Right lobe of liver (tissue), 6 donors: ENCODE measurements at regions not wholly inside any gene's neighbourhood (a gene's known extent, or its start where the extent isn't known, plus 50 kb on each side); places are given as distances from the start of the nearest gene placed in this dataset.
A peak's percentile ranks its signal among the peaks of the same experiment; 100 is the strongest.

ENCODE experiments used
- ATAC-seq, 4 donors: fragments of 200-7000 bp; cut with Tn5 transposase; one replicate each; pipeline ENCODE4 v1.9.1; 2020; ENCODE audit warnings: mild to moderate bottlenecking in 4 of 4, moderate library complexity in 4 of 4
- DNase-seq, 3 donors: peaks; one replicate each; pipeline ENCODE4 v3.0.0-alpha.2; 2020
- H3K27ac ChIP-seq, 3 donors: fragments of 200-600 bp; one replicate each; pipeline ENCODE4 v1.8.0; 2022
- H3K27me3 ChIP-seq, 2 donors: fragments of 200-600 bp; one replicate each; pipeline ENCODE4 v1.8.0; 2022
- H3K36me3 ChIP-seq, 4 donors: fragments of 200-600 bp; sonication (generic) in 1 of 4; one replicate each; pipeline versions ENCODE4 v1.5.1 to v1.8.0; 2017 to 2022; ENCODE audit warnings: control low read depth in 1 of 4
- H3K4me1 ChIP-seq, 4 donors: fragments of 200-600 bp; sonication (generic) in 1 of 4; one replicate each; pipeline versions ENCODE4 v1.5.1 to v1.8.0; 2017 to 2022; ENCODE audit warnings: control low read depth in 1 of 4
- H3K4me3 ChIP-seq, 3 donors: fragments of 200-600 bp; one replicate each; pipeline ENCODE4 v1.8.0; 2022
- H3K9me3 ChIP-seq, 4 donors: fragments of 200-600 bp; sonication (generic) in 1 of 4; one replicate each; pipeline versions ENCODE4 v1.5.1 to v1.8.0; 2017 to 2022; ENCODE audit warnings: control low read depth in 1 of 4
- POLR2A ChIP-seq: fragments of 450-650 bp; IDR thresholded peaks from one replicate; pipeline ENCODE4 v1.6.1; 2017; ENCODE audit warnings: antibody characterized with exemption, mild to moderate bottlenecking
- WGBS: methylation state at CpG from one replicate; pipeline ENCODE4 v1.1.6; 2018; ENCODE audit warnings: low coverage, low lambda C conversion rate; ENCODE audit not compliant: insufficient coverage; ENCODE audit errors: missing lambda C conversion rate; 5-methylcytosine and 5-hydroxymethylcytosine counted together
- intact Hi-C, 2 donors: fragments of 100-400 bp; cut with DNase I; formaldehyde crosslinking; loops; one replicate each; pipeline versions ENCODE4 v1.11.2 to v1.14.1; 2022
- TF ChIP-seq, protein P1 (sequence below), 4 donors: fragments of 200-600 bp in 3 of 4; fragments of 450-650 bp in 1 of 4; IDR thresholded peaks; one replicate each; pipeline versions ENCODE4 v1.5.1 to v1.8.0; 2016 to 2022; ENCODE audit warnings: antibody characterized with exemption in 4 of 4, mild to moderate bottlenecking in 2 of 4
- donor health status: DM: no; HTN: yes; CAD: no.
- donor health status: DM: no; HTN: no; CAD: no.
- donor health status: DM: no; HTN: no; CAD: no.
- donor health status: DM: no; HTN: yes; CAD: no.
- donor health status: DM: no; HTN: yes; CAD: no.

DNA sequence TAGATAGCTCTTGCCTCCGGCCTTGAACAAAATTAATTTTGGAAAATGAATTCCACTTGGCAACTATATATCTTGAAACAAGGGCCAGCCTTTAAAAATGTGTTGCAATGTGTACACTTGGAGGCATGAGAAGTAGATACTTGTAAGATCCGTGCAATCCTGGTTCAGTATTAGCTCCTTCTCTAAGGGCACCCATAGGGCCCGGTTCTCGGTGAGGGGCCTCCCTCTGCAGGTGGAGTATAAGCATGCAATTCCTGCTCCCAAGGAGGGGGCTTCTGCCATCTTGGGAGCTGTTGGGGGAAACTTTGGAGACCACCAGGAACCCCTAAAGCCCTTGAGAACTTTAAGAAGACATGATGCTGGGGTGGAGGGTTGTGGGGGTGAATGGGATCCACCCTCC, 388.7 kb upstream of the RGMA start:
- H3K9me3 ChIP-seq: no peaks in the 10 kb centered on the region
- DNase-seq (no peak), ATAC-seq (no peak)
- H3K4me3 ChIP-seq: no peak overlapping the region
- H3K27me3 ChIP-seq: no peaks in the 10 kb centered on the region
- intact Hi-C loops: no loop called here
- H3K27ac ChIP-seq: no peak overlapping the region
- H3K36me3 ChIP-seq: no peaks in the 10 kb centered on the region
- TF ChIP-seq, protein P1, sequence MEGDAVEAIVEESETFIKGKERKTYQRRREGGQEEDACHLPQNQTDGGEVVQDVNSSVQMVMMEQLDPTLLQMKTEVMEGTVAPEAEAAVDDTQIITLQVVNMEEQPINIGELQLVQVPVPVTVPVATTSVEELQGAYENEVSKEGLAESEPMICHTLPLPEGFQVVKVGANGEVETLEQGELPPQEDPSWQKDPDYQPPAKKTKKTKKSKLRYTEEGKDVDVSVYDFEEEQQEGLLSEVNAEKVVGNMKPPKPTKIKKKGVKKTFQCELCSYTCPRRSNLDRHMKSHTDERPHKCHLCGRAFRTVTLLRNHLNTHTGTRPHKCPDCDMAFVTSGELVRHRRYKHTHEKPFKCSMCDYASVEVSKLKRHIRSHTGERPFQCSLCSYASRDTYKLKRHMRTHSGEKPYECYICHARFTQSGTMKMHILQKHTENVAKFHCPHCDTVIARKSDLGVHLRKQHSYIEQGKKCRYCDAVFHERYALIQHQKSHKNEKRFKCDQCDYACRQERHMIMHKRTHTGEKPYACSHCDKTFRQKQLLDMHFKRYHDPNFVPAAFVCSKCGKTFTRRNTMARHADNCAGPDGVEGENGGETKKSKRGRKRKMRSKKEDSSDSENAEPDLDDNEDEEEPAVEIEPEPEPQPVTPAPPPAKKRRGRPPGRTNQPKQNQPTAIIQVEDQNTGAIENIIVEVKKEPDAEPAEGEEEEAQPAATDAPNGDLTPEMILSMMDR (IDR thresholded peaks at IDR 0.05): no peak
- no peak for TF ChIP-seq POLR2A
- no peaks in the 10 kb centered on the region for H3K4me1 ChIP-seq
- WGBS: 72% methylated on average over 4 of the region's 4 CpGs

DNA sequence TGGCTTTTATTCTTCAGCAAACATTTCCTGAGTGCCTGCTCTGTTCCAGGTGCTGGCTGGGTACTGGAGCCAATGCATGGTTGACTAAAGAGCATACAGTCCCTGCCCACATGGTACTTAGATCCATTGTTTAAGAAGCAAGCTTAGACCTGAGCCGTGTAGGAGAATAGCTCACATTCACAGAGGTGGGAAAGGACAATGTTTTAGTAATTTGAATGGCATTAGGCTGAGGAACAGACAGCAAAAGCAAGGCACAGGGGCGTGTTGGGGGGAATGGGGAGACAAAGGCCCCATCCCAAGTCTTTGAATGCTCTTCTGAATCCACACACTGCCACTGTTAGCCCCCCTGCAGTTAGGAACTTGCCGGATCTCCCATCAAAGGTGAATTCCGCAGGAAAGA, 388.2 kb upstream of the RGMA start:
- H3K27ac ChIP-seq: no peak overlapping the region
- no peaks in the 10 kb centered on the region for H3K36me3 ChIP-seq
- TF ChIP-seq, protein P1 (IDR thresholded peaks at IDR 0.05): no peak
- TF ChIP-seq POLR2A: no peak
- 17% methylated on average over 4 of the region's 4 CpGs for WGBS
- no peaks in the 10 kb centered on the region for H3K4me1 ChIP-seq
- intact Hi-C loops: no loop called here
- DNase-seq: no peak
- no peak for ATAC-seq
- H3K27me3 ChIP-seq: no peaks in the 10 kb centered on the region
- H3K9me3 ChIP-seq: no peaks in the 10 kb centered on the region
- no peak overlapping the region for H3K4me3 ChIP-seq

DNA sequence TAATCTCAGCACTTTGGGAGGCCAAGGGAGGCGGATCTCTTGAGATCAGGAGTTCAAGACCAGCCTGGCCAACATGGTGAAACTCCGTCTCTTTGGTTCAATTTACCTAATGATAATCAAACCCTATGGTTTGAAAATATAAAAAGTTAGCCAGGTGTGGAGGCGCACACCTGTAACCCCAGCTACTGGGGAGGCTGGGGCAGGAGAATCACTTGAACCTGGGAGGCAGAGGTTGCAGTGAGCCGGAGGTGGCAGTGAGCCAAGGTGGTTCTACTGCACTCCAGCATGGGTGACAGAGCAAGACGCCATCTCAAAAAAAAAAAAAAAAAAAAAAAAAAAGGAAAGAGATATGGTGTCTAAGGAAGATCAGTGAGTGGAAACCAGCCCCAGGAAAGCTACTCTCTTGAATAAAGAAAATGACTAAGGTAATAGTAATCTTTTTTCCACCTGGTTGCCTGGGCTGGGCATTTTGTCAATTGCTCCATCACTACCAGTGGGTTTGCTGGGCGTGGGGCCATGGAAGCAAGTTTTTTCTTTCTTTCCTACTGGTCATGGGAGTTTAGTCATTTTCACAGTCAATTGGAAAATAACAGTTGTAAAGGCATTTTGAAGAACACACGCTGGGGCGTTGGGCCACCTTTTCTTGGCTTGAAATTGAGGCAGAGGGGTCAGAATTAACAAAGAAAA, 387.6 kb upstream of the RGMA start:
- TF ChIP-seq, protein P1 (IDR thresholded peaks at IDR 0.05): no peak
- TF ChIP-seq POLR2A: no peak
- Histone ChIP-seq H3K9me3 (no peaks in the 10 kb centered on the region), H3K27me3 (no peaks in the 10 kb centered on the region), H3K36me3 (no peaks in the 10 kb centered on the region), H3K4me1 (no peaks in the 10 kb centered on the region), H3K27ac (no peak overlapping the region), H3K4me3 (no peak overlapping the region)
- no peak for DNase-seq
- no peak for ATAC-seq
- intact Hi-C loops: no loop called here
- 70% methylated on average over 8 of the region's 8 CpGs for WGBS

DNA sequence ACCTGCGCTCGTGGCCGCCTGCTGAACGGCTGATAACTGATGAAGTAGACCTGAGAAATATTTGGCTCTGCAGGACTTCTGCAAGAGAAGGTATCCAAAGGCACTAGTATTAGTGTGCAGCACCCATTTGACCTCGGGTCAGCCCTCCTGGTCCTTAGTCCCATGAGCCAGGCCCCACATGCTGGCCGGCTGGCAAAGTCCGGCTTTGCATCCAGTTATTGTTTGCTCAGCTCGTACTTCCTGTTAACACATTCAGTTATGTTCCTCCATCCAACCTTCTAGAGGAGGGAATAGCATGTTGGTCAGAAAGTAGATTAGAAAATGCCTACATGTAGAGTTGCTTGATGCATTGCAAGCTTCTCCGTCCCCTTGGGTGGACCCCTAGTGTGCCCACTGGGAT, 385.7 kb upstream of the RGMA start:
- no peak overlapping the region for H3K27ac ChIP-seq
- H3K27me3 ChIP-seq: no peaks in the 10 kb centered on the region
- no peaks in the 10 kb centered on the region for H3K4me1 ChIP-seq
- intact Hi-C loops: no loop called here
- 53% methylated on average over 9 of the region's 9 CpGs for WGBS
- ATAC-seq: peak in 1 of 4 donors; percentile 26
- no peaks in the 10 kb centered on the region for H3K36me3 ChIP-seq
- no peak for TF ChIP-seq POLR2A
- TF ChIP-seq, protein P1 (IDR thresholded peaks at IDR 0.05): no peak
- no peaks in the 10 kb centered on the region for H3K9me3 ChIP-seq
- no peak for DNase-seq
- H3K4me3 ChIP-seq: no peak overlapping the region

DNA sequence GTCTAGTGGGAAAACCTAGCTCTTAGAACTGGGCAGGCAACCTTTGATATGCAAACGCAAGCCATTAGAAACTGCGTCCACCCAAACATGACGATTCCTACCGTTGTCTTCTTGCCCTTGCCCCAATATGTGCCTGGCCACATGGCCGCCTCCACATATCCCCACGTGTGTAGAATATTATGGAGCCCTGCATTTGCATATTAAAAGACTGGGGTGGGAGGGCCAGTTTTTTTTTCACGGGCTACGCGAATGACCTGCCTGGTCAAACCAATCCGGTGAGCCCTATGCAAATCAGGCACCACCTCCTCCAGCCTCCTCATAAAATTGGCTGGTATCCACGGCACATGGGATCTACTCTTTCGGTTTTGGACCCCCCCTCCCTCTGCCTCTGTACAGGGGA, 381.0 kb upstream of the RGMA start:
- intact Hi-C loops: no loop called here
- Histone ChIP-seq H3K36me3 (no peaks in the 10 kb centered on the region), H3K27me3 (no peaks in the 10 kb centered on the region), H3K27ac (no peak overlapping the region), H3K4me1 (no peaks in the 10 kb centered on the region), H3K4me3 (no peak overlapping the region), H3K9me3 (no peaks in the 10 kb centered on the region)
- ATAC-seq (no peak), DNase-seq (no peak)
- WGBS: 69% methylated on average over 9 of the region's 12 CpGs
- no peak for TF ChIP-seq POLR2A
- TF ChIP-seq, protein P1 (IDR thresholded peaks at IDR 0.05): no peak
